ENCODE measurements at regions not wholly inside any gene's neighbourhood (a gene's known extent, or its start where the extent isn't known, plus 50 kb on each side); places are given as distances from the start of the nearest gene placed in this dataset.

DNA sequence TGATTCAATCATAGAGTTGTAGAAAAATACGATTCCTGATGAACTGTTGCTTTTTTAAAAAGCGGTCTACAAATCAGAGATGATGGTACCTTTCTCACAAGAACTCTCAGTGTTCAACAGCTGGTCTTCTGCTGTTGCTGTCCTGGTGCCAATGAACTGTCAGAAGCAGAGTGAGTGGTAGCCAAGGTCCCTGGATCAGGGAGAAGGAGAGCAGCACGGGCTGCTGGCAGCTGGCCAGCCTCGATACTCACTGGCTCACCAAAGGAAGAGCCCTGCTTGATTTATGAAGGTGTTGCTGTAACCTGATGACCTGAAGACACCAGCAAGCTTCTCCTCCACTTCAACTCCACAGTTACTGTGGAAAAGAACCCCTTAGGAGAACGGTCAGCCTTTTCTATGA is 300.8 kb upstream of the SOX11 start:
- DNase-seq (ENCODE audit: low read depth) = no peak
- TF ChIP-seq, protein P1, sequence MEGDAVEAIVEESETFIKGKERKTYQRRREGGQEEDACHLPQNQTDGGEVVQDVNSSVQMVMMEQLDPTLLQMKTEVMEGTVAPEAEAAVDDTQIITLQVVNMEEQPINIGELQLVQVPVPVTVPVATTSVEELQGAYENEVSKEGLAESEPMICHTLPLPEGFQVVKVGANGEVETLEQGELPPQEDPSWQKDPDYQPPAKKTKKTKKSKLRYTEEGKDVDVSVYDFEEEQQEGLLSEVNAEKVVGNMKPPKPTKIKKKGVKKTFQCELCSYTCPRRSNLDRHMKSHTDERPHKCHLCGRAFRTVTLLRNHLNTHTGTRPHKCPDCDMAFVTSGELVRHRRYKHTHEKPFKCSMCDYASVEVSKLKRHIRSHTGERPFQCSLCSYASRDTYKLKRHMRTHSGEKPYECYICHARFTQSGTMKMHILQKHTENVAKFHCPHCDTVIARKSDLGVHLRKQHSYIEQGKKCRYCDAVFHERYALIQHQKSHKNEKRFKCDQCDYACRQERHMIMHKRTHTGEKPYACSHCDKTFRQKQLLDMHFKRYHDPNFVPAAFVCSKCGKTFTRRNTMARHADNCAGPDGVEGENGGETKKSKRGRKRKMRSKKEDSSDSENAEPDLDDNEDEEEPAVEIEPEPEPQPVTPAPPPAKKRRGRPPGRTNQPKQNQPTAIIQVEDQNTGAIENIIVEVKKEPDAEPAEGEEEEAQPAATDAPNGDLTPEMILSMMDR (conservative IDR thresholded peaks at IDR 0.05; ENCODE audit: low read depth, low read length) = no peak
- no peak overlapping the region for H3K4me3 ChIP-seq (ENCODE audit: low read depth, low read length)

DNA sequence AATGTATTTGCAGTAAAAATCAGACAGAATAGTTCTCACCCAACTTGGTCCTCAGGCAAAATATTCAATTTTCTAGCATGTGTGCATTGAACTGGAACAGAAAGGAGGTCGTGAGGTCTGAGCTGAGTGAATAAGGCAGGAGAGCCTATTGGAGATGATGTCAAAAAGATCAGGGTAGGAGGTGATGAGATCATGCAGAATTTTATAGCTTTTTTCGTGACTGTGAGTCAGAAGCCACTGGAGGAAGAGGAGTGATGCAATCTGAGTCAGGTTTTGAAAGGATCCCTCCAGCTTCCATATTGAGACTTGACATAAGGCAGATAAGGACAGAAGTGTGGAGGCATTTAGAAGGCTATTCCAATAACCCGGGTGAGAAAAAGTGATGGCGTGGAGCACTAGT is 299.5 kb upstream of the SOX11 start:
- peak; percentile 0 for DNase-seq (ENCODE audit: low read depth)
- TF ChIP-seq, protein P1 (conservative IDR thresholded peaks at IDR 0.05; ENCODE audit: low read depth, low read length) = no peak

DNA sequence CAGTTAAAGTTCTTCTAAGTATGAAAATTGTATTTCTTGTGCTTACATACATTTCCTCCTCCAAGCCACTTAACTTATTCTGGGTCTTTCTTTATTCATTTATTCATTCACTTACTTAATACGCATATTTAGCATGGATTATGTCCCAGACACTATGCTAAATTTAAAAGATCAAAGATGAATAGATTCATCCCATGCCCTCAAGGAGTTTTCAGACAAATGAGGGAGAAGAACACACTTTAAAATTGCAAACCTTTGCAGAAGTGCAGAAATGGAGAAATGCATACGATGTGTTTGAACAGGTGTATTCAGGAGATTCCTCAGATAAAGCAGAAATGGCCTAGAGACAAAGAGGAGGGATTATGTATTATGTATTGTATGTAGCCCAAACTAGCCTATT is 298.7 kb upstream of the SOX11 start:
- DNase-seq (ENCODE audit: low read depth) = no peak
- TF ChIP-seq, protein P1 (conservative IDR thresholded peaks at IDR 0.05; ENCODE audit: low read depth, low read length) = no peak
- H3K4me3 ChIP-seq (ENCODE audit: low read depth, low read length) = no peak overlapping the region

More for the DNA sequence above, 299.5 kb upstream of the SOX11 start:
- H3K4me3 ChIP-seq (ENCODE audit: low read depth, low read length) = no peak overlapping the region

DNA sequence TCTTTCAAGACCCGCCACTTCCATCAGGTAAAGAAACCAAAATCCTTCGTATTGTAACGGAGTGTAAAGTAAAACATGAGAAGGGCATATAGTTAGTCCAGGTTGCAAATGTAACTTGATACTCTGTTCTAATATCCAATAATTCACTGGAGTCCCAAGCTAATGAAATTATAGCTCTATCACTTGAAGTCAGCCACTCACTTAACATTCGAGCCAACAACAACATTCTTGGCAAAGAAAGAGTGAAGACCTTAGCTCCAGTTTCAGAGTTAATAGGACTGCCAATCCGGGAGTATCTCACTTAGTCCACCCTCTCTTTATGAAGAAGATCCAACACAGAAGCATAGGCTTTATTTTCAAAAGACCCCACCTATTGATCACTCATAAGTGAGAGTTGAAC is 298.0 kb upstream of the SOX11 start:
- TF ChIP-seq, protein P1 (conservative IDR thresholded peaks at IDR 0.05; ENCODE audit: low read depth, low read length) = no peak
- DNase-seq (ENCODE audit: low read depth) = no peak
- H3K4me3 ChIP-seq (ENCODE audit: low read depth, low read length) = no peak overlapping the region

DNA sequence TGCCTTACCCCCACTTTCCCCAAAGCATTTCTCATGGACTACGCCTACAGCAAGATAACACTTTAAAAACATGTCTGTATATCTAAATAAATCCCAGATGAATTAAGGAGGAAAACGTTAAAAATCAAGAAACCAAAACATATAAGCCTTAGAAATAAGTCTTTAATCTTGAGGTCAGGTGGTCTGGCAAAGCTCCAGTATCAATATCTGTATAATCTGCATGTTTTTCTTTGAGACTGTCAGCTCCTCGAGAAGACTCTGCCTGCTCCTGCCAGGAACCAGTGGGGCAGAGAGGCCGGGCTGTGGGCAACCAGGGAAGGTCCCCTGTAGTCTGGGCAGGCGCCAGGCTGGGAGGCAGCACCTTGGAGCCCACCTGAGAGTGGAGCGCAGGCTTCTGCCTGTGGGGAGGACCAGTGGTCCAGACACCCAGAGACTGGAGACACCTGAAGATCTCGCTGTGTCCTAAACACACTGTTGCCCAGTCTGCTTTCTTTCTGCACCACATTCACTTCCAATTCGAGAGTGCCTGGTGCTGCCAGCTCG is 291.0 kb upstream of the SOX11 start:
- H3K4me3 ChIP-seq (ENCODE audit: low read depth, low read length) = no peak overlapping the region
- DNase-seq (ENCODE audit: low read depth) = no peak
- TF ChIP-seq, protein P1 (conservative IDR thresholded peaks at IDR 0.05; ENCODE audit: low read depth, low read length) = no peak

DNA sequence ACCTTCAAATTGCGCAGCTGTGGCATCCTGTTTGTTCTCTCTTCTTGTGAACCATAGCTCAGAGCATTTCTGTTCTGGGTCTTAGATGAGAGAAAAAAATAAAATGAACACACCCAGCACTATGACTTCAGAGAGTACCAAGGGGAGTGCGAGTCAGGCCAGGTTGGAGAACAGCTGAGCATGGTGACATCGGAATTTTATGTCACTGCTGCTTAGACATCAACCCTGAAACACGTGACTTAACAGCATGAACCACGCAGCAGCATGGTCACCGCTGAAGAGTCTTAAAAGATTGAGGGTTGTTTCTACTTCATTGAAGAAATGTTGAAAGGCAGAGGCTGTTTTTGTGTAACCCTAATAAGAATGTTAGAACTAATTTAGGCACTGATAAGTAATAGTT is 288.8 kb upstream of the SOX11 start:
- TF ChIP-seq, protein P1 (conservative IDR thresholded peaks at IDR 0.05; ENCODE audit: low read depth, low read length) = no peak
- no peak for DNase-seq (ENCODE audit: low read depth)
- H3K4me3 ChIP-seq (ENCODE audit: low read depth, low read length) = no peak overlapping the region

DNA sequence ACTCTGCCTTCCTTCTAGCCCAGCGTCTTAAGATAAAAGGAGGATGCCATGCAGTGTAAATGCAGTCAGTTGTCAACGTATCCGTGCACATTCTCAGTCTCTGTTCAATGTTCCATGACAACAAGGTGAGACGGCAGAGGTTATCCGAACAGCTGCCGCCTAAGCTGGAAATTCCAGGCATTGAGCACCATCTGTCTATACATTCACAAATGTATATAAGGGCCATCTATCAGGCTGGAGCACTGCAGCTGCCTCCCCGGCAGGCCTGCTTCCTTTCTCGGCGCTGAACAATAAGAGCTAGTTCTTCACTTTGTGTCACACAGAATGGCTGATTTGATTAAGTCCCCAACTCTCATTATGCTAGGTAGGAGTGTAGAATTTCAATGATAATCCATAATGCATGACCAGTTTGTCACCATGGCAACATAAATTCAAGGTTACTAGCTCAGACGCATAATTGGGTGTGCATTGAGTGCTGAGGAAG is 282.2 kb upstream of the SOX11 start:
- DNase-seq (ENCODE audit: low read depth) = no peak

More for the DNA sequence above, 282.2 kb upstream of the SOX11 start:
- TF ChIP-seq, protein P1 (conservative IDR thresholded peaks at IDR 0.05; ENCODE audit: low read depth, low read length) = no peak
- no peak overlapping the region for H3K4me3 ChIP-seq (ENCODE audit: low read depth, low read length)
